Gastrocnemius medialis (tissue), 4 donors: ENCODE measurements at regions not wholly inside any gene's neighbourhood (a gene's known extent, or its start where the extent isn't known, plus 50 kb on each side); places are given as distances from the start of the nearest gene placed in this dataset.

Experiments
- ATAC-seq, 2 donors: fragments of 150-250 bp; one replicate each; pipeline ENCODE4 v1.9.1; 2016
- DNase-seq, 2 donors: peaks; one replicate each; pipeline ENCODE4 v3.0.0-alpha.2; 2019
- H3K27ac ChIP-seq, 4 donors: fragments of 200-600 bp; sonication (generic); 1 replicate in 1 of 4; 2 replicates in 3 of 4; pipeline ENCODE4 v1.5.1; 2016 to 2018; ENCODE audit warnings: mild to moderate bottlenecking in 2 of 4, moderate library complexity in 1 of 4
- H3K27me3 ChIP-seq, 3 donors: fragments of 200-600 bp; sonication (generic) in 2 of 3; 1 replicate in 1 of 3; 2 replicates in 2 of 3; pipeline versions ENCODE4 v1.5.1 to v1.6.0; 2016 to 2019; ENCODE audit warnings: mild to moderate bottlenecking in 1 of 3, moderate library complexity in 1 of 3
- H3K36me3 ChIP-seq, 2 donors: fragments of 200-600 bp; sonication (generic) in 1 of 2; one replicate each; pipeline ENCODE4 v1.5.1; 2017 to 2018
- H3K4me1 ChIP-seq, 2 donors: fragments of 200-600 bp; sonication (generic) in 1 of 2; one replicate each; pipeline ENCODE4 v1.5.1; 2016 to 2017; ENCODE audit warnings: mild to moderate bottlenecking in 2 of 2
- H3K4me3 ChIP-seq, 4 donors: fragments of 200-600 bp; sonication (generic) in 3 of 4; 1 replicate in 1 of 4; 2 replicates in 3 of 4; pipeline ENCODE4 v1.5.1; 2016 to 2019; ENCODE audit warnings: mild to moderate bottlenecking in 2 of 4
- H3K9me3 ChIP-seq, 3 donors: fragments of 200-600 bp; sonication (generic) in 2 of 3; 1 replicate in 1 of 3; 2 replicates in 2 of 3; pipeline ENCODE4 v1.5.1; 2016 to 2019
- CTCF ChIP-seq, 5 experiments: fragments of 450-650 bp in 3 of 5; fragments of 200-600 bp in 2 of 5; sonication (generic) in 2 of 5; IDR thresholded peaks in 4 of 5; conservative IDR thresholded peaks in 1 of 5; 1 replicate in 4 of 5; 2 replicates in 1 of 5; pipeline ENCODE4 v1.5.1; 2016 to 2019; ENCODE audit warnings: antibody characterized with exemption in 5 of 5, mild to moderate bottlenecking in 3 of 5, moderate library complexity in 3 of 5
- POLR2A ChIP-seq, 2 donors: fragments of 450-650 bp; IDR thresholded peaks; one replicate each; pipeline ENCODE4 v1.6.1; 2017; ENCODE audit warnings: antibody characterized with exemption in 2 of 2, mild to moderate bottlenecking in 2 of 2, moderate library complexity in 2 of 2
- in situ Hi-C, 4 donors: fragments of 200-750 bp; cut with MboI; loops; one replicate each; pipeline versions ENCODE4 v1.15.0 to v1.8.0; 2017; ENCODE audit warnings: low sequenced_read_pairs in 4 of 4
- intact Hi-C: fragments of 100-400 bp; cut with DNase I; formaldehyde crosslinking; loops from one replicate; pipeline ENCODE4 v1.15.1; 2023; ENCODE audit warnings: low total_unique reads

GRCh38 chr17:72481572-72481971 lies 360.8 kb downstream of the SOX9 start:
- TF ChIP-seq CTCF (IDR thresholded peaks at IDR 0.05 in 4 of 5, conservative IDR thresholded peaks at IDR 0.05 in 1 of 5) (no peak), POLR2A (IDR thresholded peaks at IDR 0.05) (no peak)
- Histone ChIP-seq H3K36me3 (no peaks in the 10 kb centered on the region), H3K9me3 (no peaks in the 10 kb centered on the region), H3K4me3 (no peak overlapping the region), H3K4me1 (no peaks in the 10 kb centered on the region), H3K27ac (no peak overlapping the region), H3K27me3 (peaks cover 0 to 7% (median 6%) of the 10 kb centered on the region in 3 donors)
- intact Hi-C loops, result no loop called here
- DNase-seq (no peak), ATAC-seq (no peak)
- in situ Hi-C loops, result no loop called here

GRCh38 chr17:72485596-72485995 lies 364.8 kb downstream of the SOX9 start:
- in situ Hi-C loops (no loop called here), intact Hi-C loops (no loop called here)
- DNase-seq (no peak), ATAC-seq (no peak)
- H3K27me3 ChIP-seq, result peaks cover 0 to under 1% (median 0%) of the 10 kb centered on the region in 3 donors
- no peaks in the 10 kb centered on the region for H3K4me1 ChIP-seq
- no peak for TF ChIP-seq CTCF (IDR thresholded peaks at IDR 0.05 in 4 of 5, conservative IDR thresholded peaks at IDR 0.05 in 1 of 5)
- no peak for TF ChIP-seq POLR2A (IDR thresholded peaks at IDR 0.05)
- H3K4me3 ChIP-seq, result no peak overlapping the region
- H3K9me3 ChIP-seq, result no peaks in the 10 kb centered on the region
- no peaks in the 10 kb centered on the region for H3K36me3 ChIP-seq
- no peak overlapping the region for H3K27ac ChIP-seq

- H3K27me3 ChIP-seq, result no peaks in the 10 kb centered on the region
- H3K36me3 ChIP-seq, result no peaks in the 10 kb centered on the region
- TF ChIP-seq CTCF (IDR thresholded peaks at IDR 0.05 in 4 of 5, conservative IDR thresholded peaks at IDR 0.05 in 1 of 5) (no peak), POLR2A (IDR thresholded peaks at IDR 0.05) (no peak)
- ATAC-seq (no peak), DNase-seq (no peak)
- no peaks in the 10 kb centered on the region for H3K4me1 ChIP-seq
- no peak overlapping the region for H3K4me3 ChIP-seq
- H3K27ac ChIP-seq, result no peak overlapping the region
- in situ Hi-C loops, result no loop called here
- intact Hi-C loops, result no loop called here
- no peaks in the 10 kb centered on the region for H3K9me3 ChIP-seq
These were observed 366.0 kb downstream of the SOX9 start for GRCh38 chr17:72486806-72487205.

GRCh38 chr17:72487731-72488494 lies 367.1 kb downstream of the SOX9 start:
- no peaks in the 10 kb centered on the region for H3K9me3 ChIP-seq
- H3K27me3 ChIP-seq, result no peaks in the 10 kb centered on the region
- no peak for DNase-seq
- H3K27ac ChIP-seq, result no peak overlapping the region
- no peak overlapping the region for H3K4me3 ChIP-seq
- in situ Hi-C loops (no loop called here), intact Hi-C loops (no loop called here)
- ATAC-seq, result no peak
- H3K4me1 ChIP-seq, result no peaks in the 10 kb centered on the region
- TF ChIP-seq POLR2A (IDR thresholded peaks at IDR 0.05), result no peak
- no peak for TF ChIP-seq CTCF (IDR thresholded peaks at IDR 0.05 in 4 of 5, conservative IDR thresholded peaks at IDR 0.05 in 1 of 5)
- H3K36me3 ChIP-seq, result no peaks in the 10 kb centered on the region
